ENCODE measurements at regions not wholly inside any gene's neighbourhood (a gene's known extent, or its start where the extent isn't known, plus 50 kb on each side); places are given as distances from the start of the nearest gene placed in this dataset.

DNA sequence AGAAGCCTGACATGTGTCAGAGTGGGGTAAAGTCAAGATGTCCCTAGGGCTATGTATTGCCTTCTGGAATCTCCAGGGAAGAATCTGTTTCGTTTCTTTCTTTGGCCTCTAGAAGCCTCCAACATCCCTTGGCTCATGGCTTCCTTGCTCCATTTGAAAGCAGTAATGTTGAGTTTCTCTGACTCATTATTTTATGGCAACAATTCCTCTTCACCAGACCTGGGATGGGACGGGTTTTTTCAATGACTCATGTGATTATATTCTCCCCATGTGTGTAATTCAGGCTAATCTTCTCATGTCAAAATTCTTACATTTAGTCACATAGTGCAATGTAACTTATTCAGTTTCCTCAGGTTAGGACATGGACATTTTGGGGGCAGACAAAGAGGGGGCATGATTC lies 1038.6 kb downstream of the CBLN2 start:
- H3K27ac ChIP-seq (ENCODE audit: extremely low read length, insufficient read depth, low read length) = no peak overlapping the region
- 2% methylated on average over 2 of the region's 2 CpGs for WGBS (ENCODE audit: low lambda C conversion rate)
- DNase-seq (ENCODE audit: low spot score) (no peak), ATAC-seq (no peak), FAIRE-seq (no peak)
- ChIA-PET CTCF (ENCODE audit: low intra/inter-chr PET ratio, low total read pairs) (no interaction called here), POLR2A (no interaction called here)
- H3K27me3 ChIP-seq (ENCODE audit: control insufficient read depth in 1 of 2, insufficient read depth in 2 of 2, low read length in 2 of 2) = no peaks in the 10 kb centered on the region
- no peak overlapping the region for H3K9ac ChIP-seq (ENCODE audit: insufficient read depth, low read depth, low read length)
- H3K9me3 ChIP-seq (ENCODE audit: low read length) = no peaks in the 10 kb centered on the region
- no peak for TF ChIP-seq GPN1 (CRISPR knock-in tag; IDR thresholded peaks at IDR 0.05; ENCODE audit: borderline replicate concordance)
- TF ChIP-seq SP140L (CRISPR knock-in tag; IDR thresholded peaks at IDR 0.05; ENCODE audit: borderline replicate concordance) = no peak
- TF ChIP-seq, protein P1, sequence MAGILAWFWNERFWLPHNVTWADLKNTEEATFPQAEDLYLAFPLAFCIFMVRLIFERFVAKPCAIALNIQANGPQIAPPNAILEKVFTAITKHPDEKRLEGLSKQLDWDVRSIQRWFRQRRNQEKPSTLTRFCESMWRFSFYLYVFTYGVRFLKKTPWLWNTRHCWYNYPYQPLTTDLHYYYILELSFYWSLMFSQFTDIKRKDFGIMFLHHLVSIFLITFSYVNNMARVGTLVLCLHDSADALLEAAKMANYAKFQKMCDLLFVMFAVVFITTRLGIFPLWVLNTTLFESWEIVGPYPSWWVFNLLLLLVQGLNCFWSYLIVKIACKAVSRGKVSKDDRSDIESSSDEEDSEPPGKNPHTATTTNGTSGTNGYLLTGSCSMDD (CRISPR knock-in tag; IDR thresholded peaks at IDR 0.05) = no peak
- no peak for TF ChIP-seq GTF3A (CRISPR knock-in tag; conservative IDR thresholded peaks at IDR 0.05)
- TF ChIP-seq PHF8 (CRISPR knock-in tag; IDR thresholded peaks at IDR 0.05) = no peak
- H3K36me3 ChIP-seq (replicated peaks in 1 of 2; ENCODE audit: control insufficient read depth in 1 of 2, insufficient read depth in 2 of 2, low read length in 2 of 2) = no peaks in the 10 kb centered on the region
- in situ Hi-C loops (cut with HindIII; ENCODE audit: extremely low pct_ligation_motif_present, low pct_unique_long_range_greater_than_20kb) (no loop called here), intact Hi-C loops (cut with micrococcal nuclease; ENCODE audit: unreplicated experiment) (no loop called here)
- H3K4me1 ChIP-seq (ENCODE audit: insufficient read depth, low read length) = no peaks in the 10 kb centered on the region
- H3K4me2 ChIP-seq (ENCODE audit: low read depth, low read length) = no peak overlapping the region
- H2AFZ ChIP-seq (ENCODE audit: low read length) = no peak overlapping the region
- no peaks in the 10 kb centered on the region for H3K79me2 ChIP-seq (ENCODE audit: insufficient read depth, low read length)
- no TSS peak for BruUV-seq (replicated peaks)
- no peak overlapping the region for H3K4me3 ChIP-seq (replicated peaks in 1 of 3; ENCODE audit: insufficient read depth in 1 of 3, low read depth in 2 of 3, low read length in 3 of 3)
- H4K20me1 ChIP-seq (ENCODE audit: insufficient read depth, low read length) = no peaks in the 10 kb centered on the region

DNA sequence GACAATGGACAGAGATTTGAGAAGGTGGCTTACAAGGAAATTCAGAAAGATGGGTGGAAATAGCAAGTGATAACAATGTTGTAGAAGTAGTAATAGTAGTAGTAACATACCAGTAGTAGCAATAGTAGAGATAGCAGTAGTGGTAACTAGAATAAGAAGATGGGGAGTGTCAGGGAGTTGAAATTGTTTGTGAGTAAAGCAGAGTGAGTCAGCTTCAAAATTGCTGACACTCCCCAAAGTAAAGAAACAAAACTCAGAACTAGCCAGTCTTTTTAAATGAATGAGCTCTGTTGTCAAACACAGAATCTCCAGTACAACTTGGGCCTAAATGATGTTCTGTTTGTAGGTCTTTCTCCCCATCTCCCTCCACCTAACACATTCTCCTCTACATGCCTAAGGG lies 1040.9 kb downstream of the CBLN2 start:
- no peak overlapping the region for H3K4me3 ChIP-seq (replicated peaks in 1 of 3; ENCODE audit: insufficient read depth in 1 of 3, low read depth in 2 of 3, low read length in 3 of 3)
- no peaks in the 10 kb centered on the region for H3K9me3 ChIP-seq (ENCODE audit: low read length)
- ChIA-PET CTCF (ENCODE audit: low intra/inter-chr PET ratio, low total read pairs) (no interaction called here), POLR2A (no interaction called here)
- no peaks in the 10 kb centered on the region for H3K79me2 ChIP-seq (ENCODE audit: insufficient read depth, low read length)
- H2AFZ ChIP-seq (ENCODE audit: low read length) = no peak overlapping the region
- in situ Hi-C loops (cut with HindIII; ENCODE audit: extremely low pct_ligation_motif_present, low pct_unique_long_range_greater_than_20kb) (no loop called here), intact Hi-C loops (cut with micrococcal nuclease; ENCODE audit: unreplicated experiment) (no loop called here)
- no peaks in the 10 kb centered on the region for H3K4me1 ChIP-seq (ENCODE audit: insufficient read depth, low read length)
- H4K20me1 ChIP-seq (ENCODE audit: insufficient read depth, low read length) = no peaks in the 10 kb centered on the region
- BruUV-seq (replicated peaks) = no TSS peak
- H3K9ac ChIP-seq (ENCODE audit: insufficient read depth, low read depth, low read length) = no peak overlapping the region
- TF ChIP-seq MAFK (conservative IDR thresholded peaks at IDR 0.05 in 1 of 2, IDR thresholded peaks at IDR 0.05 in 1 of 2; ENCODE audit: low read length in 2 of 2) = peak in 1 of 2 experiments; percentile 46; a peak in 2 of 4 replicates
- TF ChIP-seq, protein P2, sequence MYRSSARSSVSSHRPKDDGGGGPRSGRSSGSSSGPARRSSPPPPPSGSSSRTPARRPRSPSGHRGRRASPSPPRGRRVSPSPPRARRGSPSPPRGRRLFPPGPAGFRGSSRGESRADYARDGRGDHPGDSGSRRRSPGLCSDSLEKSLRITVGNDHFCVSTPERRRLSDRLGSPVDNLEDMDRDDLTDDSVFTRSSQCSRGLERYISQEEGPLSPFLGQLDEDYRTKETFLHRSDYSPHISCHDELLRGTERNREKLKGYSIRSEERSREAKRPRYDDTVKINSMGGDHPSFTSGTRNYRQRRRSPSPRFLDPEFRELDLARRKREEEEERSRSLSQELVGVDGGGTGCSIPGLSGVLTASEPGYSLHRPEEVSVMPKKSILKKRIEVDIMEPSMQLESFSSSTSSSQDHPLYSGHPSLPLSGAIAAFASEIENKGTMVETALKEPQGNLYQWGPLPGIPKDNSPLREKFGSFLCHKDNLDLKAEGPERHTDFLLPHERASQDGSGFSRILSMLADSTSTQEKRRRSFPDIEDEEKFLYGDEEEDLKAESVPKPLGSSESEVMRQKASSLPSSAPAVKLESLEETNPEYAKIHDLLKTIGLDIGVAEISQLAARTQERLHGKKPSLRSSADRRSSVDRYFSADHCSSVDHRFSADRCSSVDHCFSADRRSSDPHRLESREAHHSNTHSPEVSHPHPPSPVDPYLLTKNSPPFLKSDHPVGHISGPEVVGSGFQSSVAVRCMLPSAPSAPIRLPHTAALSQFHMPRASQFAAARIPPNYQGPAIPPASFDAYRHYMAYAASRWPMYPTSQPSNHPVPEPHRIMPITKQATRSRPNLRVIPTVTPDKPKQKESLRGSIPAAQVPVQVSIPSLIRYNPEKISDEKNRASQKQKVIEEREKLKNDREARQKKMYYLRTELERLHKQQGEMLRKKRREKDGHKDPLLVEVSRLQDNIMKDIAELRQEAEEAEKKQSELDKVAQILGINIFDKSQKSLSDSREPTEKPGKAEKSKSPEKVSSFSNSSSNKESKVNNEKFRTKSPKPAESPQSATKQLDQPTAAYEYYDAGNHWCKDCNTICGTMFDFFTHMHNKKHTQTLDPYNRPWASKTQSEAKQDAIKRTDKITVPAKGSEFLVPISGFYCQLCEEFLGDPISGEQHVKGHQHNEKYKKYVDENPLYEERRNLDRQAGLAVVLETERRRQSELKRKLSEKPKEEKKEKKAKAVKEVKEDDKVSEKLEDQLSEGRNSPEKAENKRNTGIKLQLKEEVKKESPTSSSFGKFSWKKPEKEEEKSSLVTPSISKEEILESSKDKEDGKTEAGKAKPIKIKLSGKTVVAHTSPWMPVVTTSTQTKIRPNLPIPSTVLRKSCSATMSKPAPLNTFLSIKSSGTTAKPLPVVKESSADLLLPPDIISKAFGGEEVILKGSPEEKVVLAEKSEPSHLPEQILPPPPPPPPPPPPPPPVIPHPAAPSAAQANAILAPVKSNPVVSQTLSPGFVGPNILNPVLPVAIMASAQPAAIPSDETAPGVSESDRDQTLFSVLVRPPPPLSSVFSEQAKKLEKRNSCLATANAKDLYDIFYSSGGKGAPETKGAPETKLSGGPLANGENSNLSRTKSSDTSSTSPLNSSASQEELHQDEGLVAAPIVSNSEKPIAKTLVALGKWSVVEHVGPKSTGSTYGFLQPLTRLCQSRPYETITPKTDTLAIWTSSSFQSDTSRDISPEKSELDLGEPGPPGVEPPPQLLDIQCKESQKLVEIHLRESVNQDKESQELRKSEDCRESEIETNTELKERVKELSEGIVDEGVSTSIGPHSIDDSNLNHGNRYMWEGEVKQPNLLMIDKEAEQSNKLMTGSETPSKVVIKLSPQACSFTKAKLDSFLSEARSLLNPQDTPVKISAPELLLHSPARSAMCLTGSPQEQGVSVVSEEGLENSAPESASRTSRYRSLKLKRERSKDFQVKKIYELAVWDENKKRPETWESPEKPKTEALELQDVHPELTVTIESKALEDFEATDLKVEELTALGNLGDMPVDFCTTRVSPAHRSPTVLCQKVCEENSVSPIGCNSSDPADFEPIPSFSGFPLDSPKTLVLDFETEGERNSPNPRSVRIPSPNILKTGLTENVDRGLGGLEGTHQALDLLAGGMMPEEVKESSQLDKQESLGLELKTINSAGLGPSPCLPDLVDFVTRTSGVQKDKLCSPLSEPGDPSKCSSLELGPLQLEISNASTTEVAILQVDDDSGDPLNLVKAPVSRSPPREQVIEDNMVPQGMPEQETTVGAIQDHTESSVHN (CRISPR knock-in tag; IDR thresholded peaks at IDR 0.05) = no peak
- FAIRE-seq (no peak), ATAC-seq (no peak), DNase-seq (ENCODE audit: low spot score) (no peak)
- H3K4me2 ChIP-seq (ENCODE audit: low read depth, low read length) = no peak overlapping the region
- H3K36me3 ChIP-seq (replicated peaks in 1 of 2; ENCODE audit: control insufficient read depth in 1 of 2, insufficient read depth in 2 of 2, low read length in 2 of 2) = no peaks in the 10 kb centered on the region
- no peaks in the 10 kb centered on the region for H3K27me3 ChIP-seq (ENCODE audit: control insufficient read depth in 1 of 2, insufficient read depth in 2 of 2, low read length in 2 of 2)
- H3K27ac ChIP-seq (ENCODE audit: extremely low read length, insufficient read depth, low read length) = no peak overlapping the region

Data from HepG2 (cell line).